Smooth muscle cell (in vitro differentiated cells): ENCODE measurements at regions not wholly inside any gene's neighbourhood (a gene's known extent, or its start where the extent isn't known, plus 50 kb on each side); places are given as distances from the start of the nearest gene placed in this dataset.

ENCODE experiments used
- DNase-seq: peaks from one replicate; lab custom pipeline; 2025; ENCODE audit not compliant: unreplicated experiment; lab: John Stamatoyannopoulos, UW
- H2AFZ ChIP-seq: fragments of 200-600 bp; sonication (generic); 2 replicates; pipeline ENCODE4 v1.6.0; 2016; ENCODE audit warnings: antibody characterized with exemption, low read depth, mild to moderate bottlenecking
- H3F3A ChIP-seq: fragments of 200-600 bp; sonication (generic); 2 replicates; pipeline ENCODE4 v1.6.0; 2017; ENCODE audit warnings: antibody characterized with exemption, low read depth
- H3K27ac ChIP-seq: fragments of 200-600 bp; sonication (generic); 2 replicates; pipeline ENCODE4 v1.5.1; 2016; ENCODE audit warnings: low read depth, mild to moderate bottlenecking
- H3K27me3 ChIP-seq: fragments of 200-600 bp; sonication (generic); 2 replicates; pipeline ENCODE4 v1.6.1; 2016; ENCODE audit warnings: low read depth, mild to moderate bottlenecking
- H3K36me3 ChIP-seq: fragments of 200-600 bp; sonication (generic); 2 replicates; pipeline ENCODE4 v1.5.1; 2016; ENCODE audit warnings: low read depth
- H3K4me1 ChIP-seq: fragments of 200-600 bp; sonication (generic); 2 replicates; pipeline ENCODE4 v1.5.1; 2016; ENCODE audit warnings: low read depth
- H3K4me2 ChIP-seq: fragments of 200-600 bp; sonication (generic); 2 replicates; pipeline ENCODE4 v1.6.0; 2016; ENCODE audit warnings: mild to moderate bottlenecking
- H3K4me3 ChIP-seq: fragments of 200-600 bp; sonication (generic); 2 replicates; pipeline ENCODE4 v1.5.1; 2016; ENCODE audit warnings: mild to moderate bottlenecking
- H3K79me2 ChIP-seq: fragments of 200-600 bp; sonication (generic); 2 replicates; pipeline ENCODE4 v1.6.0; 2016; ENCODE audit warnings: low read depth, mild to moderate bottlenecking
- H3K9ac ChIP-seq: fragments of 200-600 bp; sonication (generic); 2 replicates; pipeline ENCODE4 v1.6.0; 2016; ENCODE audit warnings: low read depth
- H3K9me3 ChIP-seq: fragments of 200-600 bp; sonication (generic); replicated peaks from 2 replicates; pipeline ENCODE4 v1.5.1; 2016; ENCODE audit warnings: low read depth
- H4K20me1 ChIP-seq: fragments of 200-600 bp; sonication (generic); 2 replicates; pipeline ENCODE4 v1.6.0; 2016; ENCODE audit warnings: low read depth
- WGBS: methylation state at CpG from one replicate; pipeline ENCODE4 v1.1.7; 2016; ENCODE audit warnings: low lambda C conversion rate; 5-methylcytosine and 5-hydroxymethylcytosine counted together
- TF ChIP-seq, protein P1 (sequence below): fragments of 200-600 bp; sonication (generic); IDR thresholded peaks from 2 replicates; pipeline ENCODE4 v1.5.1; 2017; ENCODE audit warnings: borderline replicate concordance, mild to moderate bottlenecking, antibody characterized with exemption; ENCODE audit not compliant: insufficient read depth, poor library complexity, severe bottlenecking

DNA sequence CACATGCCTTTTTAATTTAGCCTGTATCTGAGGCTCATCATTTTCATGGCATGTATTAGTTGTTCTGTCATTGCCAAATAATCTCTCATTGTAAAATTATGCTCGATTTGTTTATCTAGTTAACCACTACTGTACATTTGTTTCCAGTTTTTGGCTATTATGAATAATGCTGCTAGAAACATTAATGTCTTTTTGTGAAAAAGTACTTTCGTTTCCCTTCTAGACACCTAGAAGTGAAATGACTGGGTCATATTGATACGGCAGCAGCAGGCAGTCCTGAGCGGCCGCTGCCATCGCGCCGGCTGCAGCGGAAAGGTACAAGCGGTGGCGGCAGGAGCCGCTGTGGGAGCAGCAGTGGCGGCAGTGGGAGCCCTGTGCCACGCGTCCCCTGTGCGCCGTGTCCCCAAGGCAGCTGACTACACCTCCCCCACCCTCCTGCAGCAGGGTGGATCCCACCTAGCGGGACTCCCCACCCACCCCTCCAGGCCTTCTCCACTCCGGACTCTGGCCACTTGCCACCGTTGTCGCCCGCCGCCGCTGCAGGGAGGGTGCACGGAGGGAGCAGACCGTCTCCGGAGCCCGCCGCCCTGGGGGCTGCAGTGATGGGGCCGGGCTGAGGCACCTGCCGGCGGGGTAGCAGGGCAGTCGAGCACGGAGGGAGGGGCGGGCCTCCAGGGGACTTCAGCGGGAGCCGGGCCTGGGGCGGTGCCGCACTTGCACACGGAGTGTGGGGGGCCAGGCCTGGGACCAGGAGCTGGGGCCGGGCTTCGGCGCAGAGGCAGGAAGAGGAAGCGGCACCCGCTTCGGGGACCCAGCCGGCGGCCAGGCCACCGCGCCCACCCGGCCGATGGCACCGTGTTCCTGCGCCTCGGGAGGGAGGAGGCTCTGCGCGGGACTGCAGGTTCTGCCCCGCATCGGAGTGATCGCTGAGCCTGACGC, 66.8 kb upstream of the RGS7 start:
- Histone ChIP-seq H4K20me1 (no peaks in the 10 kb centered on the region), H3K36me3 (no peaks in the 10 kb centered on the region), H2AFZ (no peak overlapping the region), H3K9ac (no peak overlapping the region), H3F3A (no peaks in the 10 kb centered on the region), H3K4me3 (peak overlapping the region; percentile 52), H3K9me3 (no peaks in the 10 kb centered on the region), H3K4me1 (no peaks in the 10 kb centered on the region), H3K4me2 (peak overlapping the region; percentile 85), H3K27ac (no peak overlapping the region), H3K79me2 (no peaks in the 10 kb centered on the region), H3K27me3 (peaks cover 54% of the 10 kb centered on the region)
- TF ChIP-seq, protein P1, sequence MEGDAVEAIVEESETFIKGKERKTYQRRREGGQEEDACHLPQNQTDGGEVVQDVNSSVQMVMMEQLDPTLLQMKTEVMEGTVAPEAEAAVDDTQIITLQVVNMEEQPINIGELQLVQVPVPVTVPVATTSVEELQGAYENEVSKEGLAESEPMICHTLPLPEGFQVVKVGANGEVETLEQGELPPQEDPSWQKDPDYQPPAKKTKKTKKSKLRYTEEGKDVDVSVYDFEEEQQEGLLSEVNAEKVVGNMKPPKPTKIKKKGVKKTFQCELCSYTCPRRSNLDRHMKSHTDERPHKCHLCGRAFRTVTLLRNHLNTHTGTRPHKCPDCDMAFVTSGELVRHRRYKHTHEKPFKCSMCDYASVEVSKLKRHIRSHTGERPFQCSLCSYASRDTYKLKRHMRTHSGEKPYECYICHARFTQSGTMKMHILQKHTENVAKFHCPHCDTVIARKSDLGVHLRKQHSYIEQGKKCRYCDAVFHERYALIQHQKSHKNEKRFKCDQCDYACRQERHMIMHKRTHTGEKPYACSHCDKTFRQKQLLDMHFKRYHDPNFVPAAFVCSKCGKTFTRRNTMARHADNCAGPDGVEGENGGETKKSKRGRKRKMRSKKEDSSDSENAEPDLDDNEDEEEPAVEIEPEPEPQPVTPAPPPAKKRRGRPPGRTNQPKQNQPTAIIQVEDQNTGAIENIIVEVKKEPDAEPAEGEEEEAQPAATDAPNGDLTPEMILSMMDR = no peak
- whole genome bisulfite sequencing = 5% methylated on average over 48 of the region's 61 CpGs
- DNase-seq = no peak

DNA sequence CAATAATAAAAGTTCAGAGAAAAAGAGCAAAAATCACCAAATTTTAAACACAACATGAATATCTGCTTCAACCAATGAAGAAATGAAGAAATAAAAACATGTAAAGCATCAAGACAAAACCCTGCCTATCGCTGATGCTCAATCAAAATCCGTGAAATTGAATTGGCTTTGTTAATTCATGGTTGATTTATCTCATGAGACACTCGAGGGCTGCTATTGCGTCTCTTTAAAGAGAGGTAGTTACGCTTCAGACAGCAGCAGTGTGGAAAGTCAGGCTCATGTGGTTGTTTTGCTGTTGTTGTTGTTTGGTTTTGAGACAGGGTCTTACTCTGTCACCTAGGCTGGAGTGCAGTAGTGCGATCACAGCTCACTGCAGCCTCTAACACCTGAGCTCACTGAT, 65.5 kb upstream of the RGS7 start:
- Histone ChIP-seq H3K9ac (no peak overlapping the region), H3K4me2 (no peak overlapping the region), H3F3A (no peaks in the 10 kb centered on the region), H4K20me1 (no peaks in the 10 kb centered on the region), H3K27ac (no peak overlapping the region), H3K36me3 (no peaks in the 10 kb centered on the region), H3K4me1 (no peaks in the 10 kb centered on the region), H3K9me3 (no peaks in the 10 kb centered on the region), H3K79me2 (no peaks in the 10 kb centered on the region), H3K27me3 (peaks cover 54% of the 10 kb centered on the region), H3K4me3 (no peak overlapping the region), H2AFZ (no peak overlapping the region)
- DNase-seq = no peak
- TF ChIP-seq, protein P1 = no peak
- 89% methylated on average over 6 of the region's 6 CpGs for WGBS

DNA sequence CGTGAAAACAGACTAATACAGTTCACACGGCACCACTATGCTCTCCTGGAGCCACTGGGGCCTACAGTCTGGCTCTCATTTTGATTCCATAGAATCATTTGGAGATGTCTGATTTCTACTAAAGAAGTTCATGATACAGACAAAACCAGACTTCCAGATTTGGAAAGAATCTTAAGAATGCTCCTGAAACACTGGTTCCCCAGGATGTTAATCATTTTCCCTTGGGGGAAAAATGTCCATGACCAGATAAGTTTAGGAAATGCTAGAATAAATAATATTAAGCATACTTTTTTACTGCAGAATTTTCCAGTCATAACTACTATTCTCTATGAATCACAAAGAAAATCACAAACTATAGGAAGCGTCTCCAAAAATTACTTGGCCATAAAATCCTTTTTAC, 63.0 kb upstream of the RGS7 start:
- no peak overlapping the region for H2AFZ ChIP-seq
- TF ChIP-seq, protein P1 = no peak
- no peak overlapping the region for H3K9ac ChIP-seq
- no peaks in the 10 kb centered on the region for H3K36me3 ChIP-seq
- H3K4me1 ChIP-seq = no peaks in the 10 kb centered on the region
- no peak overlapping the region for H3K4me3 ChIP-seq
- no peaks in the 10 kb centered on the region for H4K20me1 ChIP-seq
- no peak for DNase-seq
- no peak overlapping the region for H3K27ac ChIP-seq
- no peak overlapping the region for H3K4me2 ChIP-seq
- WGBS = 93% methylated on average over 3 of the region's 3 CpGs
- H3K9me3 ChIP-seq = no peaks in the 10 kb centered on the region
- no peaks in the 10 kb centered on the region for H3F3A ChIP-seq
- peaks cover 42% of the 10 kb centered on the region for H3K27me3 ChIP-seq
- H3K79me2 ChIP-seq = no peaks in the 10 kb centered on the region

DNA sequence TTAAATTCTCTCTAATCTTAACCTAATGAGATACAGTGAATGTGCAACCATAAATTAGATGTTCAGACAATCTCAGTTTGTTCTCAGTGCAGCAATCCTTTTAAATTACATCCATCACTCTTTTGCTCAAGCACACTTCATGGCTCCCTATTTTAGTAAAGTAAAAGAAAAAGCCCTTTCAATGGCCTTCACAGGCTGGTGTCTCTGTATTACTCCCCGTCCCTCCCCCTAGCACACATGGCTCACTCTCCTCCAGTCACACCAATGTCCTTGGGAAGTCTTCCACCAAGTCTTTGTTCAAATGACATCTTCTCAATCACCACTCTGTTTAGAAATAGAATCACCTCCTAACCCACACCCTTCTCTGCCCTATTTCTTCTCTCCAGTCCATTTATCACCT, 60.3 kb upstream of the RGS7 start:
- Histone ChIP-seq H3K27ac (no peak overlapping the region), H3K4me2 (no peak overlapping the region), H3F3A (no peaks in the 10 kb centered on the region), H4K20me1 (no peaks in the 10 kb centered on the region), H3K9me3 (no peaks in the 10 kb centered on the region), H3K36me3 (no peaks in the 10 kb centered on the region), H3K27me3 (peaks cover 15% of the 10 kb centered on the region), H3K79me2 (no peaks in the 10 kb centered on the region), H3K9ac (no peak overlapping the region), H3K4me3 (no peak overlapping the region), H2AFZ (no peak overlapping the region), H3K4me1 (no peaks in the 10 kb centered on the region)
- no peak for DNase-seq
- TF ChIP-seq, protein P1 = no peak
- WGBS = 86% methylated on average over 1 of the region's 1 CpG
